HUES64 (cell line): ENCODE measurements at regions not wholly inside any gene's neighbourhood (a gene's known extent, or its start where the extent isn't known, plus 50 kb on each side); places are given as distances from the start of the nearest gene placed in this dataset.

Experiments used
- H3K27ac ChIP-seq: 2 replicates; pipeline ENCODE4 v1.7.0; 2013; ENCODE audit warnings: low read depth, low read length, inconsistent platforms
- H3K27me3 ChIP-seq: 2 replicates; pipeline ENCODE4 v1.6.1; 2013; ENCODE audit warnings: mild to moderate bottlenecking, low read length; ENCODE audit not compliant: insufficient read depth
- H3K36me3 ChIP-seq: 2 replicates; pipeline ENCODE4 v1.6.1; 2013; ENCODE audit warnings: mild to moderate bottlenecking, low read length; ENCODE audit not compliant: insufficient read depth
- H3K4me1 ChIP-seq: 2 replicates; pipeline ENCODE4 v1.6.1; 2013; ENCODE audit warnings: mild to moderate bottlenecking, low read length, moderate library complexity; ENCODE audit not compliant: insufficient read depth
- H3K4me3 ChIP-seq: 2 replicates; pipeline ENCODE4 v1.5.1; 2013; ENCODE audit warnings: mild to moderate bottlenecking, low read length, moderate library complexity
- H3K9ac ChIP-seq: 2 replicates; pipeline ENCODE4 v1.6.1; 2013; ENCODE audit warnings: mild to moderate bottlenecking, low read depth, low read length
- H3K9me3 ChIP-seq: 2 replicates; pipeline ENCODE4 v1.6.1; 2013; ENCODE audit warnings: low read depth, low read length; ENCODE audit not compliant: insufficient read depth
- WGBS: fragments of 150-250, 120-280 bp; methylation state at CpG from one replicate; pipeline ENCODE4 v1.1.7; 2013; ENCODE audit warnings: missing lambda C conversion rate; 5-methylcytosine and 5-hydroxymethylcytosine counted together

GRCh38 chr11:91959411-91959810 is 265.2 kb upstream of the FAT3 start:
- Histone ChIP-seq H3K36me3 (no peaks in the 10 kb centered on the region), H3K27ac (no peak overlapping the region), H3K9ac (no peak overlapping the region), H3K4me1 (no peaks in the 10 kb centered on the region), H3K27me3 (no peaks in the 10 kb centered on the region), H3K4me3 (no peak overlapping the region), H3K9me3 (0 out of 2 replicates have a peak, but pooled peaks cover 14% of the 10 kb centered on the region)
- 79% methylated on average over 3 of the region's 3 CpGs for WGBS

GRCh38 chr11:91956711-91957110 is 267.9 kb upstream of the FAT3 start:
- H3K36me3 ChIP-seq: no peaks in the 10 kb centered on the region
- WGBS: 92% methylated on average over 1 of the region's 1 CpG
- no peak overlapping the region for H3K9ac ChIP-seq
- H3K27me3 ChIP-seq: no peaks in the 10 kb centered on the region
- H3K27ac ChIP-seq: no peak overlapping the region
- no peaks in the 10 kb centered on the region for H3K4me1 ChIP-seq
- no peak overlapping the region for H3K4me3 ChIP-seq
- 0 out of 2 replicates have a peak, but pooled peaks cover 14% of the 10 kb centered on the region for H3K9me3 ChIP-seq

GRCh38 chr11:91955206-91955605 is 269.4 kb upstream of the FAT3 start:
- H3K9me3 ChIP-seq: 0 out of 2 replicates have a peak, but pooled peaks cover 2% of the 10 kb centered on the region
- 83% methylated on average over 1 of the region's 1 CpG for WGBS
- no peak overlapping the region for H3K27ac ChIP-seq
- no peaks in the 10 kb centered on the region for H3K36me3 ChIP-seq
- no peak overlapping the region for H3K9ac ChIP-seq
- no peak overlapping the region for H3K4me3 ChIP-seq
- H3K27me3 ChIP-seq: no peaks in the 10 kb centered on the region
- no peaks in the 10 kb centered on the region for H3K4me1 ChIP-seq

- WGBS: 92% methylated on average over 5 of the region's 5 CpGs
- H3K9me3 ChIP-seq: no peaks in the 10 kb centered on the region
- no peaks in the 10 kb centered on the region for H3K27me3 ChIP-seq
These were observed 272.6 kb upstream of the FAT3 start for GRCh38 chr11:91952056-91952455.

GRCh38 chr11:91947215-91947820 is 277.3 kb upstream of the FAT3 start:
- H3K4me3 ChIP-seq: no peak overlapping the region
- H3K27ac ChIP-seq: no peak overlapping the region
- H3K4me1 ChIP-seq: no peaks in the 10 kb centered on the region
- no peak overlapping the region for H3K9ac ChIP-seq
- H3K36me3 ChIP-seq: no peaks in the 10 kb centered on the region
- no peaks in the 10 kb centered on the region for H3K27me3 ChIP-seq
- H3K9me3 ChIP-seq: no peaks in the 10 kb centered on the region
- 67% methylated on average over 2 of the region's 2 CpGs for WGBS

More at GRCh38 chr11:91952056-91952455, 272.6 kb upstream of the FAT3 start:
- no peak overlapping the region for H3K27ac ChIP-seq
- no peaks in the 10 kb centered on the region for H3K36me3 ChIP-seq
- no peak overlapping the region for H3K9ac ChIP-seq
- H3K4me3 ChIP-seq: no peak overlapping the region
- no peaks in the 10 kb centered on the region for H3K4me1 ChIP-seq

- H3K36me3 ChIP-seq: no peaks in the 10 kb centered on the region
- H3K4me1 ChIP-seq: no peaks in the 10 kb centered on the region
- no peaks in the 10 kb centered on the region for H3K9me3 ChIP-seq
- H3K4me3 ChIP-seq: no peak overlapping the region
- H3K27ac ChIP-seq: no peak overlapping the region
- H3K9ac ChIP-seq: no peak overlapping the region
- WGBS: 81% methylated on average over 1 of the region's 1 CpG
- H3K27me3 ChIP-seq: no peaks in the 10 kb centered on the region
These were observed 278.1 kb upstream of the FAT3 start for GRCh38 chr11:91946397-91946951.

GRCh38 chr11:91935120-91935519 is 289.5 kb upstream of the FAT3 start:
- Histone ChIP-seq H3K4me3 (no peak overlapping the region), H3K9ac (no peak overlapping the region), H3K27me3 (no peaks in the 10 kb centered on the region), H3K36me3 (no peaks in the 10 kb centered on the region), H3K9me3 (no peaks in the 10 kb centered on the region), H3K4me1 (no peaks in the 10 kb centered on the region), H3K27ac (no peak overlapping the region)
- WGBS: 96% methylated on average over 3 of the region's 3 CpGs

- Histone ChIP-seq H3K4me3 (no peak overlapping the region), H3K4me1 (no peaks in the 10 kb centered on the region), H3K27ac (no peak overlapping the region), H3K9ac (no peak overlapping the region), H3K9me3 (no peaks in the 10 kb centered on the region), H3K27me3 (no peaks in the 10 kb centered on the region), H3K36me3 (no peaks in the 10 kb centered on the region)
- WGBS: 92% methylated on average over 10 of the region's 11 CpGs
These were observed 292.3 kb upstream of the FAT3 start for GRCh38 chr11:91932151-91932821.

- Histone ChIP-seq H3K36me3 (no peaks in the 10 kb centered on the region), H3K27me3 (no peaks in the 10 kb centered on the region), H3K27ac (no peak overlapping the region), H3K4me3 (no peak overlapping the region), H3K9ac (no peak overlapping the region), H3K9me3 (no peaks in the 10 kb centered on the region), H3K4me1 (no peaks in the 10 kb centered on the region)
- 91% methylated on average over 2 of the region's 2 CpGs for WGBS
These were observed 297.2 kb upstream of the FAT3 start for GRCh38 chr11:91927448-91927847.

- no peak overlapping the region for H3K9ac ChIP-seq
- WGBS: 90% methylated on average over 1 of the region's 1 CpG
These were observed 297.7 kb upstream of the FAT3 start for GRCh38 chr11:91926965-91927364.

GRCh38 chr11:91922846-91923245 is 301.8 kb upstream of the FAT3 start:
- no peak overlapping the region for H3K27ac ChIP-seq
- H3K9me3 ChIP-seq: no peaks in the 10 kb centered on the region
- no peak overlapping the region for H3K4me3 ChIP-seq
- no peaks in the 10 kb centered on the region for H3K27me3 ChIP-seq
- 89% methylated on average over 1 of the region's 1 CpG for WGBS
- no peaks in the 10 kb centered on the region for H3K36me3 ChIP-seq
- H3K4me1 ChIP-seq: no peaks in the 10 kb centered on the region
- H3K9ac ChIP-seq: no peak overlapping the region

More at GRCh38 chr11:91926965-91927364, 297.7 kb upstream of the FAT3 start:
- Histone ChIP-seq H3K9me3 (no peaks in the 10 kb centered on the region), H3K4me3 (no peak overlapping the region), H3K4me1 (no peaks in the 10 kb centered on the region), H3K27ac (no peak overlapping the region), H3K36me3 (no peaks in the 10 kb centered on the region), H3K27me3 (no peaks in the 10 kb centered on the region)
